IPS-15b (cell line): ENCODE measurements at regions not wholly inside any gene's neighbourhood (a gene's known extent, or its start where the extent isn't known, plus 50 kb on each side); places are given as distances from the start of the nearest gene placed in this dataset.
"Not testable (repeated sequence)": the region's sequence is repeated elsewhere in the genome, so short reads cannot be mapped to it uniquely, and the experiment has no call there.

Experiments
- H3K27me3 ChIP-seq: one replicate; pipeline ENCODE4 v1.6.1; 2013; ENCODE audit warnings: low read length; ENCODE audit not compliant: control insufficient read depth, insufficient read depth
- H3K36me3 ChIP-seq: one replicate; pipeline ENCODE4 v1.6.1; 2013; ENCODE audit warnings: low read length; ENCODE audit not compliant: control insufficient read depth, insufficient read depth
- H3K4me1 ChIP-seq: one replicate; pipeline ENCODE4 v1.6.1; 2013; ENCODE audit warnings: mild to moderate bottlenecking, low read length; ENCODE audit not compliant: control insufficient read depth, insufficient read depth
- H3K4me3 ChIP-seq: one replicate; pipeline ENCODE4 v1.5.1; 2013; ENCODE audit warnings: low read depth, low read length
- H3K9ac ChIP-seq: one replicate; pipeline ENCODE4 v1.6.1; 2013; ENCODE audit warnings: low read depth, mild to moderate bottlenecking, low read length
- H3K9me3 ChIP-seq: one replicate; pipeline ENCODE4 v1.6.1; 2013; ENCODE audit warnings: mild to moderate bottlenecking, low read length; ENCODE audit not compliant: control insufficient read depth, insufficient read depth

DNA sequence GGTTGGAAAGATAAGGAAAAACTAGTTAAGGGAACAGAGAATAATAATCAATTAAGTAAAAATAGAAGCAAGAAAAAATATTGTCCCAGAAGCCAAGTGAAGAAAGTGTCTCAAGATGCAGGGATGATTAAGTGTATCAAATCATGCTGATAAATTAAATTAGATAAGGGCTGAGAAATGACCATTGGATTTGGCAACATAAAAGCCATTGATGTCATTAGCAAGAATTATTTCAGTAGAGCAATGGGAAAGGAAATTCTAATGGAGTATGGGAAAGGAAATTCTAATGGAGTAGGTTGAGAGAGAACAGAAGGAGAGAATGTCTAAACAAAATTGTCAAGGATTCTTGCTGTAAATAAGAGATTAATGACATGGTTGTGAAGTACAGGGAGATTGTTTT lies 146.8 kb downstream of the TFAP2B start:
- Histone ChIP-seq H3K4me3 (no peak overlapping the region), H3K9me3 (no peaks in the 10 kb centered on the region), H3K27me3 (no peaks in the 10 kb centered on the region), H3K9ac (no peak overlapping the region), H3K36me3 (no peaks in the 10 kb centered on the region), H3K4me1 (no peaks in the 10 kb centered on the region)

DNA sequence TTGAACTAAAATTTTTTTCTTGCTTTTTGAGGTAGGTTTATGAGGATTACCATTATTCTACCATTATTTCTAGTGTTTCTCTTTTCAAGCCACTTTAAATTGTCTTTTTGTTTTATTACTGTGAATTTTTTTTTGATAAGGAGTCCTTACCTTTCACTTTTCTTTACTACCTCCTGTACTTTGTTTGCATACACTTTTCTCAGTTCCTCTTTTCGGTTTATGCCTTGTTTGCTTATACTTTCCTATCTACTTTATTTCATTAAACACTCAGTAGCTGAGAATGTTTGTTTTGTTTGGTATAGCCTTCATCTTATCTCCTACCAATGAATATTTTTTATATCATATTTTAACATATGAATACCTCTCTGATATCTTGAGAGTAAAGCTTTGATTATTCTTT lies 147.9 kb downstream of the TFAP2B start:
- no peaks in the 10 kb centered on the region for H3K4me1 ChIP-seq
- no peaks in the 10 kb centered on the region for H3K9me3 ChIP-seq
- H3K4me3 ChIP-seq, result no peak overlapping the region
- H3K27me3 ChIP-seq, result no peaks in the 10 kb centered on the region
- H3K9ac ChIP-seq, result no peak overlapping the region
- H3K36me3 ChIP-seq, result no peaks in the 10 kb centered on the region

DNA sequence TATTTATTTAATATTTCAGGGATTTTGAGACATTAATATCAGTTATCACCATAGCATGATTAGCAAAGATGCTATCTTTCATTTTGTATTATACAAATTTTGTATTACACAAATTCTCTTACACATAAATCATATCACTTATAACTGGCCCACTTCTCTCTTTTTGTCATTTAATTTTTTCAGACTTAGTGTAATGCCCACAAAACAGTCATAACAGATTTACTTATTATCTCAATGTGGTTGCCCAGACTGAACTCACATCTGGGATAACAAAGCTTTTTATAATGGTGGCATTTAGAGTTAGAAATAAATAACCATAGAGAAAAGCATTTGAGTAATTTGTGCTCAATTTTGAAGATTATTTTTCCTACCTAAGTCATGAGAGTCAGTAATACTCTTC lies 148.3 kb downstream of the TFAP2B start:
- Histone ChIP-seq H3K4me3 (no peak overlapping the region), H3K9ac (no peak overlapping the region), H3K27me3 (no peaks in the 10 kb centered on the region), H3K4me1 (no peaks in the 10 kb centered on the region), H3K9me3 (no peaks in the 10 kb centered on the region), H3K36me3 (no peaks in the 10 kb centered on the region)

DNA sequence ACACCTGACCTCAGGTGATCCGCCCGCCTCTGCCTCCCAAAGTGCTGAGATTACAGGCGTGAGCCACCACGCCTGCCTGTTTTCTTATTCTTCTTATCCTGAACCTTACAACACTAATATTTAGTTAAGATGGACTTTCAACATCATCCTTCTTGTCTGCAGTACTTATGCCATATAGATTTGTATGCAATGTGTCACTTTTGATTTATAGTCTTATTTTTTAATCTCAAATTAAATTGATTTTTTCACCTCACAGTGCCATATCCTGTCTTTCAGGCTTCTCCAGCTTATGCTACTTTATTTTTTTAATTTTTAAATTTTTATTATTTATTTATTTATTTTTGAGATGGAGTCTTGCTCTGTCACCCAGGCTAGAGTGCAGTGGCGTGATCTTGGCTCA lies 149.6 kb downstream of the TFAP2B start:
- H3K36me3 ChIP-seq, H3K9me3 ChIP-seq, H3K9ac ChIP-seq, H3K4me1 ChIP-seq, H3K4me3 ChIP-seq, H3K27me3 ChIP-seq: not testable (repeated sequence)

DNA sequence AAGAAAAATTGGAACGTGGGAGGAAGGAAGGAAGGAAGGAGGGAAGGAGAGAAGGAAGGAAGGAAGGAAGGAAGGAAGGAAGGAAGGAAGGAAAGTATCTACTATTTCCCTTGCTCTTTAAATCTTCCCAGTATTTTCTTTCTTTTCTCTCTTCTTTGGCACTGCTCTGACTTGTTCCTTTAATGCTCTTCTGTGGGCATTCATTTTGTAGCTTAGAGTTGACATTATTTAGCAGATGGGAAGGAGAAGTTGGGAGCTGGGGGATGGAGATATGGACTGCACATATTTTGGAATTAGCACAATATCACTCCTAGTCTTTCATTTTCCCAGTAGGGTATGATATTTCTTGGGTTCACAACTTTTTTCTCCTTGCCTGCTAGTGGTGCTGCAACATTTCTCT lies 152.2 kb downstream of the TFAP2B start:
- H3K27me3 ChIP-seq, result no peaks in the 10 kb centered on the region
- no peaks in the 10 kb centered on the region for H3K9me3 ChIP-seq
- H3K4me3 ChIP-seq, result no peak overlapping the region
- no peak overlapping the region for H3K9ac ChIP-seq
- H3K36me3 ChIP-seq, result no peaks in the 10 kb centered on the region
- H3K4me1 ChIP-seq, result no peaks in the 10 kb centered on the region

DNA sequence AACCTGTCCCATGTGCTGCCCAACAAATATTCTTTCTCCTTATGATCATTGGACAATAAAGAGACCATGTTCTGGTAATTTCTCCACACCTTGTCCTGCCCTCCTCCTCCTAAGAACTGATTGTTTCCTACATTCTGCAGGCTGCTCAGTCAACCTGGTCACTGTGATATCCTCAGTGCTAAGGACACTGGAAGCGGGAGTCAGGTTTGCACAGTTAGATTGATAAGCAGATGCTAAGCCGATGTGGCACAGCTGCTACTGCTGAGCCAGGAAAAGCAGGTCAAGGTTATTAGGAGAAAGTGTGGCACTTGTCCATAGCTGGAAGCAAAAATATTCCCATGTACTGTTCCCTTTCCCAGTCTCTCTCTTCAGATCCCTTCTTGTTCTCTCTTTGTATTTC lies 154.8 kb downstream of the TFAP2B start:
- no peaks in the 10 kb centered on the region for H3K4me1 ChIP-seq
- H3K4me3 ChIP-seq, result no peak overlapping the region
- no peaks in the 10 kb centered on the region for H3K36me3 ChIP-seq
- no peak overlapping the region for H3K9ac ChIP-seq
- H3K27me3 ChIP-seq, result no peaks in the 10 kb centered on the region
- no peaks in the 10 kb centered on the region for H3K9me3 ChIP-seq

DNA sequence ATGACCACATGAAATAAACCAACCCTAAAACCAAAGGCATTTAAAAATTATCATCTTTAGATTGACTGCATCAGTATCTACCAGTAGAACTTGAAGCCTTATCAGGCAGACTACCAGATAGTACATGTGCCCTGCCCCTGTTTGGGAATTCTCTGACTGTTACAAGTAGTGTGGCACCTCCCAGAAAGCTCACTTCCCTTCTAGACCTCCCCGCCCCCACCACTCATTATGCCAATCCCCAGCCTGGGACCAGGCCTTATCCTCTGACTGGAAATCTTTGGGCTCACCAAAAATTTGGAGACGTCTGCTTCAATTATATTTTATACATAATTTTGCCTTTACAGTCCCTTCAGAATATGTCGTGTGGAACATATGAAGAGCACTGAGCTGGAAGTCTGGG lies 155.6 kb downstream of the TFAP2B start:
- H3K4me3 ChIP-seq, result no peak overlapping the region
- H3K9ac ChIP-seq, result no peak overlapping the region
- no peaks in the 10 kb centered on the region for H3K9me3 ChIP-seq
- no peaks in the 10 kb centered on the region for H3K36me3 ChIP-seq
- H3K27me3 ChIP-seq, result no peaks in the 10 kb centered on the region
- H3K4me1 ChIP-seq, result no peaks in the 10 kb centered on the region

DNA sequence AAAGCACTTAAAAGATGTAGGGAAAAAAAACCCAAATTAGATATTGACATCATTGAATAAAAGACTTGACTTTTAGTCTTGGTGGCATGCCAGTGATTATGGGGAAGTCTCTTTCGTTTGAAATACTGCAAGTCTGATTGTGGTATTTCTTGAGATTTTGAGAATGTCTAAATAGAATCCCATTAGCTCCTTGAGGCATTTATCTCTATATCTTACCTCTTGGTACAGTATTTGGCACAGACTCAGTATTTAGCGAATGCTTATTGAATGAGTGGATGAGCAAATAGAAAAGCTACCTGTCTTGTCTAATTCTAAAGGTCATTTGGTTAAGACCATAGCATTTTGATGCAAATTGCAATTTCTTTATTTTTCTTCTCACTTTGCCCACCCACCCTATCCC lies 156.5 kb downstream of the TFAP2B start:
- no peak overlapping the region for H3K9ac ChIP-seq
- no peak overlapping the region for H3K4me3 ChIP-seq
- no peaks in the 10 kb centered on the region for H3K36me3 ChIP-seq
- peaks cover 5% of the 10 kb centered on the region for H3K4me1 ChIP-seq
- H3K27me3 ChIP-seq, result no peaks in the 10 kb centered on the region
- no peaks in the 10 kb centered on the region for H3K9me3 ChIP-seq

DNA sequence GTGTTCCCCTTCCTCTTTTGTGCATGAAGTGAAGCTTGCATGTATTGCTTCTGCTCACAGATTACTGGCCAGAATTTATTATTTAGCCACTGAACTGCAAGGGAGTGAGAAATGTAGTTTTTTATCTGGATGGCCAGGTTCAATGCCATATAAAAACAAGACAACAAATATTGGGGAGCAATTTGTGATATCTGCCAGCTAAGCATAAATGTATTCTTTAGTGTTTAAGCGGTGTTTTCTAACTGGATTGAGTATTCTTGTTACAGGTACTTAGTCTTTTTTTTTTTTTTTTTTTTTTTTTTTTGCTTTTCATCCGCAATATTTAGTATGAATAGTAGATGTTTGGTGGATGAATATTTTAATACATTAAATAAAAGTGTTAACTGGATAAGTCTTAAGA lies 158.2 kb downstream of the TFAP2B start:
- Histone ChIP-seq H3K9me3 (no peaks in the 10 kb centered on the region), H3K9ac (no peak overlapping the region)

DNA sequence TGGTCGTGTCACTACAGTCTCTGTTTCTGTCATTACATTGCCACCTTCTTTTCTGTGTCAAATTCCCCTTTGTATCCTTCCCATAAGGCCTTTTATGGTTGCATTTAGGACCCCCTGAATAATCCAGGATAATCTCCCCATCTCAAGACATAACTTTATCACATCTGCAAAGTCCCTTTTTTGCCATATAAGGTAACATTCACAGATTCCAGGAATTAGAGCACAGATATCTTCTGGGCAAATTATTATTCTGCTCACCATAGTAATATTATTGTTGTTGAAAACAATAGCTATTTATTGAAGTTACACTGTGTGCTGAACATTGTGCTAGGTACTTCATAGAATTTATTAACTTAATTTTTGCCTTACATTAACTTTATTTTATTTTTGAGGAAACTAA lies 159.1 kb downstream of the TFAP2B start:
- no peaks in the 10 kb centered on the region for H3K9me3 ChIP-seq
- no peak overlapping the region for H3K9ac ChIP-seq
- no peak overlapping the region for H3K4me3 ChIP-seq
- H3K4me1 ChIP-seq, result peaks cover 5% of the 10 kb centered on the region
- no peaks in the 10 kb centered on the region for H3K36me3 ChIP-seq
- H3K27me3 ChIP-seq, result no peaks in the 10 kb centered on the region

More for the DNA sequence above, 158.2 kb downstream of the TFAP2B start:
- Histone ChIP-seq H3K36me3 (no peaks in the 10 kb centered on the region), H3K27me3 (no peaks in the 10 kb centered on the region), H3K4me3 (no peak overlapping the region), H3K4me1 (peaks cover 5% of the 10 kb centered on the region)

DNA sequence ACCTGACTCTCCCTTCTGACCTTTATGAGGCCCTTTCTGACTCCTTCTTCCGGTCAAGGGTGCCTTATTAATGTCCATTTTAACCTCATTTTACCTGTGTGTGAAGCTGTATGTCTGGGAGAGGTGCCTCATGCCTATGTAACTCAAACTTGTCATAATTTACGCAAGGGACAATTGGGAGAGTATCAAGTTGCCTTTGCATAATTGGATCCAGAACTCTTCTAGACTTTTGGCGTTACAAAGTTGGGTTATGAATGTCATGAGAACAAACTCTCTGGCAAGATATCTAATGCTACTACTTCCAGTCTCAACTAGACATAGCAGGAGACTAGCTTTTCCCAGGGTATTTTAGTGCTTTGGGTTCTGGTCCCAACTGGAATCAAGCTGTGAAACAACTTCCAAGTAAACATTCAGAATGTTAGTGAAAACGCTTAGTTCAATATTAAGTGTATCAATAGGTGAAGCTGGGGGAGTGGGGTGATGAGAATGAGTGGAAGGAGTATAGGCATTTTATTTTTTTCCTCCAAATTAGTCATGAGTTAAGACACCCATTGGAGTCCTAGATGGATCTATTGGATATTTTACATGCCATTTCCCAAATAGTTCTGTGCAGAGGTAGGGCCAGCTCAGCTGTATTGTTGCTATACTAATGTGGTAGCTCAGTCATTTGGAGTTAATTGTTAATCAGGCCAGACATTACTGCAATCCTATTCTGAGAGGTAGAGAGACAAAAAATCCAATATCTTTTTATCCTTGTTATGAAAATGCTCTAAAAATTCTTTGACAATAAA lies 159.9 kb downstream of the TFAP2B start:
- Histone ChIP-seq H3K4me3 (no peak overlapping the region), H3K36me3 (no peaks in the 10 kb centered on the region), H3K27me3 (no peaks in the 10 kb centered on the region), H3K4me1 (peaks cover 5% of the 10 kb centered on the region), H3K9ac (no peak overlapping the region), H3K9me3 (no peaks in the 10 kb centered on the region)

DNA sequence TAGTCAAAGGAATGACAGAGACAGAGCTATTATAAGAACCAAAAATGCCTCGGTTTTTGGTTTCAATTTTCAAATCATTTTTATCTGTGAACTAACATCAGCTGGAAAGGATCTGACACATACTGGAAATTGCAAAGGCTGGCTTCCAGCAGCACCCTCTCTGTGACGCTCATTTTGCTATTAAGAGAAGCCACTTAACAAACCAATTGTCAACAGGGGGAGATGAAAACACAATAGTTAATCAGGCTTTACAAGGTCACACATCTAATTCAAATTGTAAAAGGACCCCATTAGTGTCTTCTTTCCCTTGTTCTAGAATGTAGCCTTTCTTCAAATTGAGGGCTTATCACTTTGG lies 160.5 kb downstream of the TFAP2B start:
- Histone ChIP-seq H3K9ac (no peak overlapping the region), H3K4me3 (no peak overlapping the region), H3K36me3 (no peaks in the 10 kb centered on the region)

More for the DNA sequence above, 160.5 kb downstream of the TFAP2B start:
- H3K27me3 ChIP-seq, result no peaks in the 10 kb centered on the region
- peaks cover 5% of the 10 kb centered on the region for H3K4me1 ChIP-seq
- no peaks in the 10 kb centered on the region for H3K9me3 ChIP-seq
